Suprapubic skin (tissue), 3 donors: ENCODE measurements at regions not wholly inside any gene's neighbourhood (a gene's known extent, or its start where the extent isn't known, plus 50 kb on each side); places are given as distances from the start of the nearest gene placed in this dataset.
"Not testable (repeated sequence)": the region's sequence is repeated elsewhere in the genome, so short reads cannot be mapped to it uniquely, and the experiment has no call there.

Experiments used
- CTCF ChIP-seq, 2 donors: fragments of 200-600 bp in 1 of 2; fragments of 450-650 bp in 1 of 2; sonication (generic) in 1 of 2; IDR thresholded peaks; one replicate each; pipeline ENCODE4 v1.5.1; 2016 to 2019; ENCODE audit warnings: antibody characterized with exemption in 2 of 2, mild to moderate bottlenecking in 1 of 2, moderate library complexity in 1 of 2
- POLR2A ChIP-seq, 2 donors: fragments of 450-650 bp; IDR thresholded peaks; one replicate each; pipeline ENCODE4 v1.6.1; 2017; ENCODE audit warnings: antibody characterized with exemption in 2 of 2, mild to moderate bottlenecking in 2 of 2, moderate library complexity in 2 of 2

DNA sequence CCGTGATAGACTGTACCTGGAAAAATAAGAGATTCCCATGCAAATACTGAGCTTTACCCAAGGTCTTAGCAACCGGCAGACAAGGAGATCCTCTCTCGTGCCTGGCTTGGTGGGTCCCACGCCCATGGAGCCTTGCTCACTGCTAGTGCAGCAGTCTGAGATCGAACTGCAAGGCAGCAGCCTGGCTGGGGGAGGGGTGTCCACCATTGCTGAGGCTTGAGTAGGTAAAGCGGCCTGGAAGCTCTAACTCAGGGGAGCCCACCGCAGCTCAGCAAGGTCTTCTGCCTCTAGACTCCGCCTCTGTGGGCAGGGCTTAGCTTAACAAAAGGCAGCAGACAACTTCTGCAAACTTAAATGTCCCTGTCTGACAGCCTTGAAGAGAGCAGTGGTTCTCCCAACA, 778.4 kb upstream of the SLC35B3 start:
- TF ChIP-seq CTCF, POLR2A (IDR thresholded peaks at IDR 0.05): not testable (repeated sequence)
